HG03103 (cell line): ENCODE measurements at regions not wholly inside any gene's neighbourhood (a gene's known extent, or its start where the extent isn't known, plus 50 kb on each side); places are given as distances from the start of the nearest gene placed in this dataset.

Experiments used
- ATAC-seq: cut with Tn5 transposase; IDR thresholded peaks from one replicate; pipeline ENCODE4 v1.9.1; 2021; ENCODE audit warnings: low read depth; ENCODE audit not compliant: unreplicated experiment

GRCh38 chr4:4695497-4695896 is 153.6 kb upstream of the STX18 start:
- ATAC-seq: no peak

GRCh38 chr4:4694827-4695226 is 153.0 kb upstream of the STX18 start:
- no peak for ATAC-seq

GRCh38 chr4:4694296-4694772 is 152.5 kb upstream of the STX18 start:
- ATAC-seq: no peak

GRCh38 chr4:4693755-4694295 is 152.0 kb upstream of the STX18 start:
- no peak for ATAC-seq

GRCh38 chr4:4693258-4693657 is 151.4 kb upstream of the STX18 start:
- ATAC-seq: peak; percentile 57

- ATAC-seq: no peak
Observed at GRCh38 chr4:4690854-4691253, 149.0 kb upstream of the STX18 start.

GRCh38 chr4:4689694-4690440 is 148.0 kb upstream of the STX18 start:
- ATAC-seq: peak; percentile 63

GRCh38 chr4:4687935-4688727 is 146.3 kb upstream of the STX18 start:
- ATAC-seq: no peak

GRCh38 chr4:4687100-4687499 is 145.3 kb upstream of the STX18 start:
- ATAC-seq: no peak

GRCh38 chr4:4685810-4686795 is 144.3 kb upstream of the STX18 start:
- ATAC-seq: no peak

GRCh38 chr4:4681653-4682052 is 139.8 kb upstream of the STX18 start:
- no peak for ATAC-seq

- no peak for ATAC-seq
Observed at GRCh38 chr4:4680758-4681157, 138.9 kb upstream of the STX18 start.

GRCh38 chr4:4680243-4680642 is 138.4 kb upstream of the STX18 start:
- ATAC-seq: no peak

- ATAC-seq: no peak
Observed at GRCh38 chr4:4677556-4678522, 136.0 kb upstream of the STX18 start.

- ATAC-seq: no peak
Observed at GRCh38 chr4:4675641-4676040, 133.8 kb upstream of the STX18 start.

- no peak for ATAC-seq
Observed at GRCh38 chr4:4675051-4675581, 133.3 kb upstream of the STX18 start.

- no peak for ATAC-seq
Observed at GRCh38 chr4:4673070-4673469, 131.2 kb upstream of the STX18 start.

- no peak for ATAC-seq
Observed at GRCh38 chr4:4672402-4672801, 130.6 kb upstream of the STX18 start.

- no peak for ATAC-seq
Observed at GRCh38 chr4:4671774-4672349, 130.0 kb upstream of the STX18 start.
